ENCODE measurements at regions not wholly inside any gene's neighbourhood (a gene's known extent, or its start where the extent isn't known, plus 50 kb on each side); places are given as distances from the start of the nearest gene placed in this dataset.

- H3K4me1 Mint-ChIP-seq: peaks cover 7 to 8% of the 10 kb centered on the region in 2 donors
- no peak overlapping the region for H3K4me3 Mint-ChIP-seq
- no peak overlapping the region for H3K27ac Mint-ChIP-seq
Measured at GRCh38 chr15:69628256-69629093, 175.9 kb downstream of the RPLP1 start.

DNA sequence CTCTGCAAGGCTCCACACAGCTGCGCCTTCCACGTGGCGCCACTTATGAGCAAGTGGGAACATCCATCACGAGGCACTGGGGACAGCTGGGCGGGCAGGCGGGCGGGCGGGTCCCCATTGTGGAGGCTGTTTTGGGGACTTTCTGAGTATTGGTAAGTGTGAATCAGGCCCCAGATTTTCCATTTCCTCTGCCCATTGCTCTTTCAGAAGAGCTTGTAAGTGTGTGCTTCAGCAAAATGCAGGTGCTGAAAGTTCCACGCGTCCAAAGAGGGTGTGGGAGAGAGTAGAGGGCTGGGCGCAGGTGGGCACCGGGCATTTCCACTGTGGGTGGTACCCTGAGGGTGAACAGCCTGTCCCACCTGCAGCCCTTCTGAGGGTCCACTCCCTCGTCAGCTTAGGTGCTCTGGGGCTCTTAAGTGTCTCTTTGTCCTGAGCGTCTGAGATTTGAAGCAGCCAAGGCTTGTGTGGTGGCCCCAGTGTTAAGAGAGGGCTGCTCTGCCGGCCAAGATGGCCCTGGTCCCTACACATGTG is 177.1 kb downstream of the RPLP1 start:
- H3K4me3 Mint-ChIP-seq: no peak overlapping the region
- DNase-seq: no peak
- no peaks in the 10 kb centered on the region for H3K9me3 Mint-ChIP-seq
- H3K4me1 Mint-ChIP-seq: peaks cover 5 to 8% of the 10 kb centered on the region in 2 donors
- no peak overlapping the region for H3K27ac Mint-ChIP-seq
- H3K27me3 Mint-ChIP-seq (ENCODE audit: low read depth in 3 of 3): peaks cover 4 to 33% (median 9%) of the 10 kb centered on the region in 3 donors
- no peaks in the 10 kb centered on the region for H3K36me3 Mint-ChIP-seq

More at GRCh38 chr15:69628256-69629093, 175.9 kb downstream of the RPLP1 start:
- no peaks in the 10 kb centered on the region for H3K9me3 Mint-ChIP-seq
- H3K36me3 Mint-ChIP-seq: no peaks in the 10 kb centered on the region
- no peak for DNase-seq
- peaks cover 4 to 37% (median 8%) of the 10 kb centered on the region in 3 donors for H3K27me3 Mint-ChIP-seq (ENCODE audit: low read depth in 3 of 3)

DNA sequence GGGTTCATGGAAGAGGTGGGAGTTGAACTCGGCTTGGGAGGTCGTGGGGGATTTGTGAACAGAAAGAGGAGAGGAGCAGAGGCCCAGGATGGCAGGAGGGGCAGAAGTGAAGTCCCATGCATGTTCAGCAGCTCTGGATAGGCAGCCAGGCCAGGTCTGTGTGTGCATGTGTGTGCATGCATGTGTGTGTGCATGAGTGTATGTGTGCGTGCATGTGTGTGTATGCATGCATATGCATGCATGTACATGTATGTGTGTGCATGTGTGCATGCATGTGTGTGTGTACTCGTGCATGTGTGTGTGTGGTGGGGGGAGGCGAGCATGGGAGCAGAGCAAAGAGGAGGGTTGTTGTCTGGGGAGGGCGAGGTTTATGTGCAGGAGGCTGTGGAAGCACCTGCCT is 178.4 kb downstream of the RPLP1 start:
- peaks cover 4 to 27% (median 9%) of the 10 kb centered on the region in 3 donors for H3K27me3 Mint-ChIP-seq (ENCODE audit: low read depth in 3 of 3)

DNA sequence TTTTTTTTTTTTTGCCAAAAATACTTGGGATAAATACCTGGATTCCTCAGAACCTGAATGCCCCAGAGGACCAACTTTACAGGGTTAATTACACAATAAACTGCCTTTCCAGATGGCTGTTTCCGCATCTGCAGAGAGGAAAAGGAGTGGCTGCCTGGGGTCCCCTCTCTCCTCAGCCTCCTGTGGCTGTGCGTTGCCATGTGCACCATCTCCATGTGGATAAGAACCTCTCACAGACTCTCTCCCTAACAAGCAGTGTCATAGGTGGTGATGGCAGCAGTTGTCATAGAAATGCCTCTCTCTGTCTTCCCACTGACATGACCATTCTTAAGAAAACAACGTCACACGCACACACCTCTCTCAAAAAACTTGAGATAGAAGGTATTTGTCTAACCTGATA is 179.4 kb downstream of the RPLP1 start:
- no peak for DNase-seq
- no peak overlapping the region for H3K4me3 Mint-ChIP-seq
- no peaks in the 10 kb centered on the region for H3K36me3 Mint-ChIP-seq
- H3K4me1 Mint-ChIP-seq: peaks cover 5 to 8% of the 10 kb centered on the region in 2 donors
- peaks cover 4 to 31% (median 11%) of the 10 kb centered on the region in 3 donors for H3K27me3 Mint-ChIP-seq (ENCODE audit: low read depth in 3 of 3)
- no peak overlapping the region for H3K27ac Mint-ChIP-seq
- no peaks in the 10 kb centered on the region for H3K9me3 Mint-ChIP-seq

More for the DNA sequence above, 178.4 kb downstream of the RPLP1 start:
- no peak overlapping the region for H3K27ac Mint-ChIP-seq
- no peak overlapping the region for H3K4me3 Mint-ChIP-seq
- H3K4me1 Mint-ChIP-seq: peaks cover 5 to 8% of the 10 kb centered on the region in 2 donors
- no peak for DNase-seq
- H3K9me3 Mint-ChIP-seq: no peaks in the 10 kb centered on the region
- H3K36me3 Mint-ChIP-seq: no peaks in the 10 kb centered on the region

DNA sequence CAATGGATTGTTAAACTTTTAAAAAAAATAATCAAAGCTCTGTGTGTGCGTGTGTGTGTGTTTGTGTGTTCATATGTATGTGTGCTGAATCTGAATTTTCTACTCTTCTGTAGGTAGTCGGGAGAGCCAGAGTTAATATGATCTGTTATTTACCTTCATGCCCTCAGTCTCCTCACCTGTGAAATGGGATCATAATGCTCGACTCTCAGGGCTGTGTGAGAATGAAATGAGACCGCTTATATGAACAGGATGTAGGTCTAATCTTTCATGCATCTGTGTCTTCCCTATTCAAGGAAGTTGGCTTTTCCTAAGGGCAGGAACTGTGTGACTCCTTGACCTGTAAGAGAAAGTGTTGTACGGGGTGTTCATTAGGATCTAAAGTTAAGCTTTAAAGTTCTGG is 182.2 kb downstream of the RPLP1 start:
- no peak overlapping the region for H3K4me3 Mint-ChIP-seq
- H3K27me3 Mint-ChIP-seq (ENCODE audit: low read depth in 3 of 3): peaks cover 7 to 23% (median 8%) of the 10 kb centered on the region in 3 donors
- no peak overlapping the region for H3K27ac Mint-ChIP-seq
- peaks cover 4 to 7% of the 10 kb centered on the region in 2 donors for H3K4me1 Mint-ChIP-seq
- no peaks in the 10 kb centered on the region for H3K36me3 Mint-ChIP-seq
- DNase-seq: no peak
- H3K9me3 Mint-ChIP-seq: peaks cover 0 to 1% (median 0%) of the 10 kb centered on the region in 6 donors

GRCh38 chr15:69636169-69636915 is 183.7 kb downstream of the RPLP1 start:
- no peak overlapping the region for H3K4me3 Mint-ChIP-seq
- peaks cover 6 to 23% (median 7%) of the 10 kb centered on the region in 3 donors for H3K27me3 Mint-ChIP-seq (ENCODE audit: low read depth in 3 of 3)
- peaks cover 0 to 9% (median 5%) of the 10 kb centered on the region in 6 donors for H3K9me3 Mint-ChIP-seq
- peaks cover 0 to 4% (median 3%) of the 10 kb centered on the region in 3 donors for H3K36me3 Mint-ChIP-seq
- DNase-seq: no peak
- H3K4me1 Mint-ChIP-seq: no peaks in the 10 kb centered on the region
- H3K27ac Mint-ChIP-seq: peak overlapping the region in 1 of 6 donors; percentile 18

DNA sequence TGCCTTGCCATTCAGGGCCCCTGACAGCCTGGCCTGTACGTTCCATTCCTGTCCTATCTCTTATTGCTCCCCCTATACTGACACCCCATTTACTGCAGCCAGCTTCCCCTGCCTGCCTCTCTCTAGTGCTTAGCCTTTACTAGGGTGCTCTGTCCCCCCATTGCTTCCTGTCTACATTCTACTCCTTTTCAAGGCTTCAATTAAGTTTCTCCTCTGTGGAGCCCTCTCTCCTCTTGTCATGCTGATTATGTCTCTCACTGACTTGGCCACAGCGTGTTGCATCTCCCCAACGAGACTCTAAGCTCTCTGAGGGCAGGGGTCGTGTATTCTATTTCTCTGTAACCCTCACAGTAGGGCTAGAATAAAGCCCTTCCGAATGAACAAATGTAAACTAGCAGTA is 185.2 kb downstream of the RPLP1 start:
- DNase-seq: no peak
- no peak overlapping the region for H3K27ac Mint-ChIP-seq
- peaks cover 0 to 4% (median 3%) of the 10 kb centered on the region in 3 donors for H3K36me3 Mint-ChIP-seq
- H3K27me3 Mint-ChIP-seq (ENCODE audit: low read depth in 3 of 3): peaks cover 6 to 17% (median 7%) of the 10 kb centered on the region in 3 donors
- H3K4me3 Mint-ChIP-seq: no peak overlapping the region
- no peaks in the 10 kb centered on the region for H3K4me1 Mint-ChIP-seq
- H3K9me3 Mint-ChIP-seq: peaks cover 0 to 12% (median 5%) of the 10 kb centered on the region in 6 donors

GRCh38 chr15:69643476-69643875 is 190.9 kb downstream of the RPLP1 start:
- Mint-ChIP-seq H3K27me3 (ENCODE audit: low read depth in 3 of 3) (peaks cover 1 to 17% (median 9%) of the 10 kb centered on the region in 3 donors), H3K27ac (no peak overlapping the region)

GRCh38 chr15:69643971-69644370 is 191.4 kb downstream of the RPLP1 start:
- Mint-ChIP-seq H3K4me1 (no peaks in the 10 kb centered on the region), H3K36me3 (peaks cover 0 to 4% (median 3%) of the 10 kb centered on the region in 3 donors), H3K4me3 (no peak overlapping the region), H3K27me3 (ENCODE audit: low read depth in 3 of 3) (peaks cover 4 to 21% (median 6%) of the 10 kb centered on the region in 3 donors), H3K9me3 (peaks cover 0 to 12% (median 5%) of the 10 kb centered on the region in 6 donors), H3K27ac (no peak overlapping the region)
- no peak for DNase-seq

More at GRCh38 chr15:69643476-69643875, 190.9 kb downstream of the RPLP1 start:
- Mint-ChIP-seq H3K36me3 (peaks cover 0 to 4% (median 3%) of the 10 kb centered on the region in 3 donors), H3K9me3 (peaks cover 0 to 12% (median 5%) of the 10 kb centered on the region in 6 donors), H3K4me3 (no peak overlapping the region), H3K4me1 (no peaks in the 10 kb centered on the region)
- no peak for DNase-seq

GRCh38 chr15:69644876-69645275 is 192.3 kb downstream of the RPLP1 start:
- Mint-ChIP-seq H3K4me1 (no peaks in the 10 kb centered on the region), H3K36me3 (peaks cover 0 to 7% (median 3%) of the 10 kb centered on the region in 3 donors), H3K9me3 (peaks cover 0 to 12% (median 4%) of the 10 kb centered on the region in 6 donors), H3K4me3 (no peak overlapping the region), H3K27me3 (ENCODE audit: low read depth in 3 of 3) (peaks cover 5 to 25% (median 6%) of the 10 kb centered on the region in 3 donors), H3K27ac (no peak overlapping the region)
- DNase-seq: no peak

DNA sequence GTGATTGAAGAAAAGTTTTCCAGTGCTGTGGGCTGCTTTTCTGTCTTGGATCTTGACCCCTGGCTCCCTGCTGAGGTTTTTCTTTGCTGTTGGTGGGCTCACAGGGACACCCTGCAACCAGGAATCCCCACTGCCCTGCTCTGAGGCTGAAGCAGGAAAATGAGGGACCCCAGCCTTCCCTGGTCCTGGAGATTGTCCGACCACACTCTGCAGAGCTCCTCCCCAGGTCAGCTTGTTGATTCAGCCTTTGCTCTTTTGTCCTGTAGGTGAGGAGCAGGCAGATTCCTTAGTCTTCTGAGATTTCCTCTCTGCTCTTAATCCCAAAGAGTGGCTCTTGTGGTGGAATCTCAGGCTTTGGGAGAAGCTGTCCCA is 194.5 kb downstream of the RPLP1 start:
- Mint-ChIP-seq H3K9me3 (no peaks in the 10 kb centered on the region), H3K36me3 (peaks cover 0 to 4% (median 0%) of the 10 kb centered on the region in 3 donors), H3K4me1 (peaks cover 4 to 7% of the 10 kb centered on the region in 2 donors), H3K4me3 (no peak overlapping the region), H3K27ac (no peak overlapping the region), H3K27me3 (ENCODE audit: low read depth in 3 of 3) (peaks cover 7 to 25% (median 9%) of the 10 kb centered on the region in 3 donors)
- no peak for DNase-seq

DNA sequence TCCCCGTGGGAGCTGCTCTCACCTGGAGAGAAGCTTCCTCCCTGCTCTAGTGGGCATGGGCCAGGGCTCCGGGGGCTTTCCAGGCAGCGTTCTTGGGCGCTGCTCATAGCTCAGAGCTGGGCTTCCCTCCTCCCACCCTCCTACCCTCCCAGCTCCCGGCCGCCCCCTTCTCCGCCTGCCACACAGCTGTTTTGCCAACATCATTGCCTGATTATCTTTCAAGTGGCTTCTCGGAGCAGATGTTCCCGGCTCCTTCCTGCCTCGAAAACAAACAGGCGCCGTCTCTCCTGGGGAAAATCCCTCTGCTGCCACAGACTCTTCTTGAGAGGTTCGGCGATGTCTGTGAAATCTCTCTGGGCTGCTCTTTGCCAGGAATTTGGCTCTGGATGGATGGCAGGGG is 195.6 kb downstream of the RPLP1 start:
- peaks cover 15 to 18% of the 10 kb centered on the region in 2 donors for H3K4me1 Mint-ChIP-seq
- DNase-seq: no peak
- no peak overlapping the region for H3K27ac Mint-ChIP-seq
- peaks cover 0 to 4% (median 0%) of the 10 kb centered on the region in 3 donors for H3K36me3 Mint-ChIP-seq
- peaks cover 6 to 25% (median 9%) of the 10 kb centered on the region in 3 donors for H3K27me3 Mint-ChIP-seq (ENCODE audit: low read depth in 3 of 3)
- no peaks in the 10 kb centered on the region for H3K9me3 Mint-ChIP-seq
- H3K4me3 Mint-ChIP-seq: no peak overlapping the region

DNA sequence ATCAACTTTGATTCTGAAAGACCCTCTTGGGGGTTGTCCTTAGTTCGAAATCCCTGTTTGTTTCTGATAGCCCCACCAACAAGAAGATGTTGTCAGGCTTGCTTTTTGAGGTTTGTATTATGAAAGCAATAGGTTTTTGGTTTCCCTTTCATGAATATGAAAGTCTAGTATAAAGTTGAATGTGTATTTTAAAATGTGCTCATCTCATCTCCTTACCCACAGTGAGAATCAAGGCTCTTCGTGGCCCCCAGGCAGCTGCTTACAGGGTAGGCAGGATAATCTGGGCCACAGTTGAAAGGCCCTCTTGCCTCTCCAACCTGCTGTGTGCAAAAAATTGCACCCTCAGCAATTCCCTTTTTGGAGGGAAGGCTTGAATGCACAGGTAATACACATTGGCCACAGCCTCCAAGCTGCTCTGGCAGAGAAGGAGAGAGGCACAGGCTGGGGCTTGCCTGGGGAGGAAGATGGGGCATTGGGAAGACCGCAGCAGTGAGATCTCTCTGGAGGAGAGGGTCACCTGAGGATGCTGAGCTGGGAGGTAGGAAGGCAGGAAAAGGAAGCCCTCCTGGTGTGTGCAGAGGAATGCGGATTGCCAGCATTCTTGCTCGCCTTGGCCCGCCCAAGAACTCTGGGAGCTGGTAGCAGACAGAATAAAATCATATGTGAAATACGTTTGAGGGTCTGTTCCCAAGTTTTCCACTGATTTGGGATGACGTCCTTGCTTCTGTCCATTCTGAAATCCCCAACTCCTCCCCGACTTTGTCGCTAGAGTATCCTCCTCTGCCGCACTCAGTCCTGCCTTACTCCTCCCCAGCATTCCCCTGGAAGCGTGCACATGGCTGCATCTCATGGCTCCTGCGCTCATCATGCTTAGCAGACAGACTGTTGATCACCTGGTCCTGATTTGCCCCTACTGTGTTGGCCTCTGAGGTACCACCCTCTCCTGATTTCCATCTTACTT is 196.4 kb downstream of the RPLP1 start:
- peaks cover 2 to 25% (median 9%) of the 10 kb centered on the region in 3 donors for H3K27me3 Mint-ChIP-seq (ENCODE audit: low read depth in 3 of 3)
- no peak overlapping the region for H3K4me3 Mint-ChIP-seq
- H3K9me3 Mint-ChIP-seq: no peaks in the 10 kb centered on the region
- H3K4me1 Mint-ChIP-seq: peaks cover 17 to 23% of the 10 kb centered on the region in 2 donors
- H3K36me3 Mint-ChIP-seq: peaks cover 0 to 4% (median 0%) of the 10 kb centered on the region in 3 donors
- DNase-seq: no peak
- no peak overlapping the region for H3K27ac Mint-ChIP-seq

Data from immature natural killer cell (primary cell).